D721Med (cell line): ENCODE measurements at regions not wholly inside any gene's neighbourhood (a gene's known extent, or its start where the extent isn't known, plus 50 kb on each side); places are given as distances from the start of the nearest gene placed in this dataset.

ENCODE experiments used
- DNase-seq: peaks from one replicate; pipeline ENCODE4 v3.0.0; 2011; ENCODE audit warnings: low spot score; ENCODE audit not compliant: insufficient read length
- FAIRE-seq: peaks from 2 replicates; lab custom pipeline; 2011; peaks lifted over from hg19 to GRCh38; lab: Jason Lieb, UNC
- CTCF ChIP-seq: IDR thresholded peaks from 2 replicates; pipeline ENCODE4 v1.5.1; 2012; ENCODE audit warnings: mild to moderate bottlenecking, control low read depth; ENCODE audit not compliant: insufficient read depth; ENCODE audit errors: missing control alignments

DNA sequence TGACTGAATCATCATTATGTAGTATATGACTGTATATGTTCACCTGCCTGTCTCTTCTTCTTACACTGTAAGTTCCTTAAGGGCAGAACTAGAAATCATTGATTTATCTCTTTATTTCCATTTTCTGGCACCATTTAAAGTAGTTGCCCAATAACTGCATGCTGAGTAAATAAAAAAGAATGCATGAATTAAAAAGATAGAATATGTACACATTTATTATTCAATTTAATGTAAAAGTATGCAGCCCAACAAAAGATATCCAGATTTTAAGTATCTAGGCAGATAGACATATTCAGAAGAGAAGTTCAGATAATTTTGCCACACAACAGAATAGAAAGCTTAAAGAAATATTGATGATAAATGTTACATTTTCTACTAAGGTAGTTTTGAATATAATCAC is 1244.6 kb upstream of the ADGRL4 start:
- FAIRE-seq, result no peak
- no peak for TF ChIP-seq CTCF
- DNase-seq, result no peak

- no peak for DNase-seq
- no peak for FAIRE-seq
- TF ChIP-seq CTCF, result no peak
Observed at GRCh38 chr1:80250573-80251168, 1244.1 kb upstream of the ADGRL4 start.

DNA sequence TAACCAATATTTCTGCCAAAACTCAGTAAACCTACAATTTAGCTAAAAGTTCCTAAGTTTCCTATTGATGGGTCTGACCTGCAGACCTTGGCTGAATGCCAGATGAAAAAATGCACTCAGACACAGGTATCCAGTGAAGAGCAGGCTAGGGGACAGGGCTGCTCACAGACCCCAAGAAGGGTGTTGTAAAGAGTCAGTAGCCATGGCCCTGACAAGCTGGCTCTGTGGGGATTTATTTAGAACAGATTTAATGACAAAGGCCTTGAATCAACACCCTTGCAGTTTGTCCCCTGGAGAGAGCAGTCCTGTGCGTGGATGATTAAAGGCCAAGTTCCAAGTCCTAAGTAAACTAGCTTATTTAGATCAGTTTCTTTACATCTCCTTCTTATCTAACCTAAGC is 1243.2 kb upstream of the ADGRL4 start:
- no peak for TF ChIP-seq CTCF
- no peak for DNase-seq
- no peak for FAIRE-seq

DNA sequence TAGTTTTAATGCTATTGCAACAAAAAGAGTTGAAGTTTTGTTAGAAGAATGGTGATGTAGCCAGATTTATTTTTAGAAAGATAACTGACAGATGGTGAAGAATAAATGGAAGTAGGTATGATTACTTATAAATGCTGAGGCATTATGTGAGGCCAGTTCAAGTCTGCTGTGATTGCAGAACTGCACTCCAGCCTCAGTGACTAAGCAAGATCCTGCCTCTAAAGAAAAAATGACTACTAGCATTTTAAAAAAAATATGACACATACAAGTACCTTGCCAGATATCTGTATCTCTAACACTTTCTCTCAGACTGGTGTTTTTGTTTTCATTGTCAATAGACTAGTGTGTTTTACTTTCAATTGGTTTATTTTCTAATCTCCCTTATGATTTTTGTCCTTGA is 1242.4 kb upstream of the ADGRL4 start:
- no peak for TF ChIP-seq CTCF
- DNase-seq (no peak), FAIRE-seq (no peak)

- TF ChIP-seq CTCF, result no peak
- DNase-seq (no peak), FAIRE-seq (peak; percentile 64)
Observed at GRCh38 chr1:80245813-80246212, 1239.3 kb upstream of the ADGRL4 start.

DNA sequence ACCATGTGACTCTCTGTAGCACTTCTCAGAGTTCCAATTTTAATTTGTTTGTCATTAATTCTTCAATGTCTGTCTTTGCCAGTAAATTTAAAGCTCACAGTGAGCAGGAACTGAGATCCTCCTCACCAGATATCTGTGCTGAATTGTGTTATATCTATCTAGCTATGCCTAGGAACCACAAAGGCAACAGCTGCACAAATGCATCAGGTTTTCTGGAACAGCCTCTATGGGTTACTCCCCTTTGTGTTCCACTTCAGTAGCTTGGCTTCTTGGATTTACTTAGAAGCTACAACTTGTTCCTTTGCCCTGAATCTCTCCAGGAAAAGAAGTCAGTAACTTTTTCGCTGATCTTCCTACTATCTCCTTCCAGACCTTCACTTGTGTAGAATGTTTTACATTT is 1237.8 kb upstream of the ADGRL4 start:
- no peak for FAIRE-seq
- no peak for TF ChIP-seq CTCF

GRCh38 chr1:80241566-80241965 is 1235.0 kb upstream of the ADGRL4 start:
- no peak for TF ChIP-seq CTCF
- DNase-seq (no peak), FAIRE-seq (no peak)

More for the DNA sequence above, 1237.8 kb upstream of the ADGRL4 start:
- DNase-seq, result no peak
